Thyroid gland (tissue), 4 donors: ENCODE measurements at regions not wholly inside any gene's neighbourhood (a gene's known extent, or its start where the extent isn't known, plus 50 kb on each side); places are given as distances from the start of the nearest gene placed in this dataset.

Source experiments
- POLR2A ChIP-seq, 2 donors: fragments of 450-650 bp; IDR thresholded peaks; one replicate each; pipeline ENCODE4 v1.6.1; 2017; ENCODE audit warnings: antibody characterized with exemption in 2 of 2, mild to moderate bottlenecking in 2 of 2, moderate library complexity in 1 of 2
- TF ChIP-seq, protein P1 (sequence below), 6 experiments: fragments of 200-600 bp in 3 of 6; fragments of 450-650 bp in 3 of 6; sonication (generic) in 3 of 6; IDR thresholded peaks; one replicate each; pipeline ENCODE4 v1.5.1; 2016 to 2019; ENCODE audit warnings: antibody characterized with exemption in 6 of 6, mild to moderate bottlenecking in 2 of 6, inconsistent platforms in 1 of 6, moderate library complexity in 1 of 6

GRCh38 chr11:80592546-80592945, 1151.7 kb upstream of the TENM4 start:
- TF ChIP-seq, protein P1, sequence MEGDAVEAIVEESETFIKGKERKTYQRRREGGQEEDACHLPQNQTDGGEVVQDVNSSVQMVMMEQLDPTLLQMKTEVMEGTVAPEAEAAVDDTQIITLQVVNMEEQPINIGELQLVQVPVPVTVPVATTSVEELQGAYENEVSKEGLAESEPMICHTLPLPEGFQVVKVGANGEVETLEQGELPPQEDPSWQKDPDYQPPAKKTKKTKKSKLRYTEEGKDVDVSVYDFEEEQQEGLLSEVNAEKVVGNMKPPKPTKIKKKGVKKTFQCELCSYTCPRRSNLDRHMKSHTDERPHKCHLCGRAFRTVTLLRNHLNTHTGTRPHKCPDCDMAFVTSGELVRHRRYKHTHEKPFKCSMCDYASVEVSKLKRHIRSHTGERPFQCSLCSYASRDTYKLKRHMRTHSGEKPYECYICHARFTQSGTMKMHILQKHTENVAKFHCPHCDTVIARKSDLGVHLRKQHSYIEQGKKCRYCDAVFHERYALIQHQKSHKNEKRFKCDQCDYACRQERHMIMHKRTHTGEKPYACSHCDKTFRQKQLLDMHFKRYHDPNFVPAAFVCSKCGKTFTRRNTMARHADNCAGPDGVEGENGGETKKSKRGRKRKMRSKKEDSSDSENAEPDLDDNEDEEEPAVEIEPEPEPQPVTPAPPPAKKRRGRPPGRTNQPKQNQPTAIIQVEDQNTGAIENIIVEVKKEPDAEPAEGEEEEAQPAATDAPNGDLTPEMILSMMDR (IDR thresholded peaks at IDR 0.05), result no peak
- no peak for TF ChIP-seq POLR2A (IDR thresholded peaks at IDR 0.05)
